ENCODE measurements at regions not wholly inside any gene's neighbourhood (a gene's known extent, or its start where the extent isn't known, plus 50 kb on each side); places are given as distances from the start of the nearest gene placed in this dataset.

DNA sequence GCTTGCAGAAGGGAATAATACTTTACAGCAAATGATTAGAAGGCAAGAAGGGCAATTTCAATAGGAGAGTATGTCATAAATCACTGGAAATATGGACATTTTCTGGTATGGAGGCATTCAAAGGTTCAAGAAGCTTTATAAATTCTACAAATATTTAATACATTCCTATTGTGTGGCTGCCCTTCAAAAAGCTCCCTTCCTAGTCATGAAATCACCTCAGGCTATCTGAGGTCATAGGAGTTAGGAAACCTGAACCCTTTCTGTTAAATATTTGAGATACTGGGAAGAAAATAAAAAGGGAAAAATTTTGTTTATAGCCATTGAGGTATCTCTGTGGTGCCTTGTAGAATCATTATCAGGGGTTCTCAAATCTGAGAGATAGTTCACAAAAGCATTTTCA is 316.8 kb upstream of the EMCN start:
- H4K20me1 ChIP-seq (ENCODE audit: insufficient read depth, low read length): no peaks in the 10 kb centered on the region
- H3K4me2 ChIP-seq (ENCODE audit: low read length): no peak overlapping the region
- H3K4me3 ChIP-seq (ENCODE audit: low read depth, low read length, poor library complexity, severe bottlenecking): no peak overlapping the region

GRCh38 chr4:100833906-100834305 is 316.1 kb upstream of the EMCN start:
- H3K9me3 ChIP-seq (ENCODE audit: low read length): no peaks in the 10 kb centered on the region
- no peaks in the 10 kb centered on the region for H4K20me1 ChIP-seq (ENCODE audit: insufficient read depth, low read length)
- no peaks in the 10 kb centered on the region for H3F3A ChIP-seq (ENCODE audit: insufficient read depth, low read length)
- no peak overlapping the region for H2AFZ ChIP-seq (ENCODE audit: low read length)
- H3K9ac ChIP-seq (ENCODE audit: low read length): no peak overlapping the region
- no peak overlapping the region for H3K27ac ChIP-seq (ENCODE audit: low read depth, low read length, poor library complexity, severe bottlenecking)
- H3K36me3 ChIP-seq (ENCODE audit: insufficient read depth, low read length): no peaks in the 10 kb centered on the region
- no peaks in the 10 kb centered on the region for H3K27me3 ChIP-seq (ENCODE audit: insufficient read depth, low read length)
- H3K9me2 ChIP-seq (ENCODE audit: low read depth, low read length): no peaks in the 10 kb centered on the region
- H3K4me1 ChIP-seq (ENCODE audit: insufficient read depth, low read length, severe bottlenecking): no peaks in the 10 kb centered on the region
- no peak overlapping the region for H3K4me3 ChIP-seq (ENCODE audit: low read depth, low read length, poor library complexity, severe bottlenecking)
- H3K4me2 ChIP-seq (ENCODE audit: low read length): no peak overlapping the region
- no peaks in the 10 kb centered on the region for H3K79me2 ChIP-seq (ENCODE audit: insufficient read depth, low read length)
- TF ChIP-seq, protein P1, sequence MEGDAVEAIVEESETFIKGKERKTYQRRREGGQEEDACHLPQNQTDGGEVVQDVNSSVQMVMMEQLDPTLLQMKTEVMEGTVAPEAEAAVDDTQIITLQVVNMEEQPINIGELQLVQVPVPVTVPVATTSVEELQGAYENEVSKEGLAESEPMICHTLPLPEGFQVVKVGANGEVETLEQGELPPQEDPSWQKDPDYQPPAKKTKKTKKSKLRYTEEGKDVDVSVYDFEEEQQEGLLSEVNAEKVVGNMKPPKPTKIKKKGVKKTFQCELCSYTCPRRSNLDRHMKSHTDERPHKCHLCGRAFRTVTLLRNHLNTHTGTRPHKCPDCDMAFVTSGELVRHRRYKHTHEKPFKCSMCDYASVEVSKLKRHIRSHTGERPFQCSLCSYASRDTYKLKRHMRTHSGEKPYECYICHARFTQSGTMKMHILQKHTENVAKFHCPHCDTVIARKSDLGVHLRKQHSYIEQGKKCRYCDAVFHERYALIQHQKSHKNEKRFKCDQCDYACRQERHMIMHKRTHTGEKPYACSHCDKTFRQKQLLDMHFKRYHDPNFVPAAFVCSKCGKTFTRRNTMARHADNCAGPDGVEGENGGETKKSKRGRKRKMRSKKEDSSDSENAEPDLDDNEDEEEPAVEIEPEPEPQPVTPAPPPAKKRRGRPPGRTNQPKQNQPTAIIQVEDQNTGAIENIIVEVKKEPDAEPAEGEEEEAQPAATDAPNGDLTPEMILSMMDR (IDR thresholded peaks at IDR 0.05; ENCODE audit: low read length): no peak
- TF ChIP-seq EZH2 (IDR thresholded peaks at IDR 0.05; ENCODE audit: borderline replicate concordance, low read length): no peak

More for the DNA sequence above, 316.8 kb upstream of the EMCN start:
- no peaks in the 10 kb centered on the region for H3K27me3 ChIP-seq (ENCODE audit: insufficient read depth, low read length)
- no peaks in the 10 kb centered on the region for H3F3A ChIP-seq (ENCODE audit: insufficient read depth, low read length)
- H3K9me2 ChIP-seq (ENCODE audit: low read depth, low read length): no peaks in the 10 kb centered on the region
- H2AFZ ChIP-seq (ENCODE audit: low read length): no peak overlapping the region
- no peak overlapping the region for H3K9ac ChIP-seq (ENCODE audit: low read length)
- no peaks in the 10 kb centered on the region for H3K9me3 ChIP-seq (ENCODE audit: low read length)
- H3K36me3 ChIP-seq (ENCODE audit: insufficient read depth, low read length): no peaks in the 10 kb centered on the region
- no peak overlapping the region for H3K27ac ChIP-seq (ENCODE audit: low read depth, low read length, poor library complexity, severe bottlenecking)
- TF ChIP-seq, protein P1 (IDR thresholded peaks at IDR 0.05; ENCODE audit: low read length): no peak
- TF ChIP-seq EZH2 (IDR thresholded peaks at IDR 0.05; ENCODE audit: borderline replicate concordance, low read length): no peak
- no peaks in the 10 kb centered on the region for H3K4me1 ChIP-seq (ENCODE audit: insufficient read depth, low read length, severe bottlenecking)
- H3K79me2 ChIP-seq (ENCODE audit: insufficient read depth, low read length): no peaks in the 10 kb centered on the region

DNA sequence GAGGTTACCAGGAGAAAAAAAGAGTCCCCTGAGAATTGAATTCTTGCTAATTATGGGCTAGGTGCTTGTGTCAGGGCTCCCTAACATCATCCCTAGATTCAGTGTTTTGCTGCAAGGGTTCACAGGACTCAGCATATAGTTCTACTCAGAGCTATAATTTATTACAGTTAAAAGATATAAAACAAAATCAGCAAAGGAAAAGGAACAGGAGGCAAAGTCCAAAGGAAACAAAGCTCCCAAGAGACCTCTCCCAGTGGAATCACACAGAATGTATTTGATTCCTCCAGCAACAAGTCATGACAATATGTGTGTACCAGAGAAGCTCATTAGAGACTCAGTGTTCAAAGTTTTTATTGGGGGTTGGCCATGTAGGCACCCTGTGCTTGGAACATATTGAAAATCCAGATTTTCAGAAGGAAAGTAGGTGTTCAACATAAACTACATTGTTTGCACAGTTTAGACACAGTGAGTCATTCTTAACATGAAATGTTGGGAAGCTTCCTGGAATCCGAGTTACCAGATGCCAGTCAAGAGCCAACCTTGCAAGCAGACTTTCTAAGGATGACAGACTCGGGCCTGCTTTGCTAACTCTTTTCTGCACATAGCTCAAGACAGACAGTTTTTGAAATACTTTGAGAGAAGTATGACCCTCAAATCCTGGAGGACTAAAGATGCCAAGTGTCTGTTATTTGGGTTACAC is 311.3 kb upstream of the EMCN start:
- Histone ChIP-seq H3K9me3 (ENCODE audit: low read length) (no peaks in the 10 kb centered on the region), H3K4me1 (ENCODE audit: insufficient read depth, low read length, severe bottlenecking) (no peaks in the 10 kb centered on the region), H3K79me2 (ENCODE audit: insufficient read depth, low read length) (no peaks in the 10 kb centered on the region), H3K4me3 (ENCODE audit: low read depth, low read length, poor library complexity, severe bottlenecking) (no peak overlapping the region), H3K4me2 (ENCODE audit: low read length) (no peak overlapping the region), H3K36me3 (ENCODE audit: insufficient read depth, low read length) (no peaks in the 10 kb centered on the region), H3F3A (ENCODE audit: insufficient read depth, low read length) (no peaks in the 10 kb centered on the region), H3K9ac (ENCODE audit: low read length) (no peak overlapping the region), H3K9me2 (ENCODE audit: low read depth, low read length) (no peaks in the 10 kb centered on the region), H3K27ac (ENCODE audit: low read depth, low read length, poor library complexity, severe bottlenecking) (no peak overlapping the region), H2AFZ (ENCODE audit: low read length) (no peak overlapping the region), H4K20me1 (ENCODE audit: insufficient read depth, low read length) (no peaks in the 10 kb centered on the region), H3K27me3 (ENCODE audit: insufficient read depth, low read length) (no peaks in the 10 kb centered on the region)
- TF ChIP-seq EZH2 (IDR thresholded peaks at IDR 0.05; ENCODE audit: borderline replicate concordance, low read length): no peak
- TF ChIP-seq, protein P1 (IDR thresholded peaks at IDR 0.05; ENCODE audit: low read length): no peak
